ENCODE measurements at regions not wholly inside any gene's neighbourhood (a gene's known extent, or its start where the extent isn't known, plus 50 kb on each side); places are given as distances from the start of the nearest gene placed in this dataset.
A peak's percentile ranks its signal among the peaks of the same experiment; 100 is the strongest.

- DNase-seq: no peak
These were observed 274.1 kb downstream of the CLIC5 start for GRCh38 chr6:45741437-45742171.

- no peak for DNase-seq
These were observed 276.6 kb downstream of the CLIC5 start for GRCh38 chr6:45739058-45739457.

DNA sequence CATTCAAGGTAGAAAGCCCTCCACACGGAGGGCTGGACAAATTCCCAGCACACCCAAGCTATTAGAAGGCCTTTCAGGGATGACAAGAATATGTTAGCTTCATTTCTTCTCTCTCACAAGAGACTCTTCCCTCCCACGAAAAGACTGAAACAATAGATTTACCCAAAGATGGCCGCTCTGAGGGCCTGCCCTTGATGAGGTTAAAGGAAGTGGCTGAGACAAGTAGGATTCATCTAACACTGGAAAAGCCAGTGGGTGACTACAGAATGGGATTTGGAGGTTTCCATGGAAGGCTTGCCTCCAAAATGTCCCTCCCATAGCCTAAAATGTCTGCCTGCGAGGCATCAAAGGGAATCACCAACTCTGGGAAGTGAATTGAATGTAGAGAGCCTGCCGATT is 277.6 kb downstream of the CLIC5 start:
- no peak for DNase-seq

- peak; percentile 39 for DNase-seq
These were observed 278.2 kb downstream of the CLIC5 start for GRCh38 chr6:45737331-45738056.

DNA sequence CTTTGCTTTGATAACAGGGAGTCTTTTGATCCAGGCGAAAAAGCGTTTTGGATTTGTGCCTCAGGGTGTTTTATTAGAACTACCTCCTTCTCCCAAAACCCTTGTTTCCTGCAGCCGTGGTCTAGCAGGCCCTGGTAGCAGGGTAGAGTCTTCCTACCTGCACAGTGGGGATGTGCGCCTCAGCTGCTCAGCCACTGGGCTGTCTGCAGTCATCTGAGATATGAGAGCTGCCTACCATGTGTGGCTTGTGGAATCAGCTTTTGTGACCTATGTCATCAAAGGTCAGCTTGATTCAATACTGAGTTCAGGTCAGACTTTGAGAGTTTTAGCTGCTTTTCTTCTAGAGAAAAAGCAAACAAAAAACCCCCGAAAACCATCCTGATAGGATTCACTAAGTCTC is 279.5 kb downstream of the CLIC5 start:
- DNase-seq: no peak

- no peak for DNase-seq
These were observed 282.9 kb downstream of the CLIC5 start for GRCh38 chr6:45732731-45733130.

DNA sequence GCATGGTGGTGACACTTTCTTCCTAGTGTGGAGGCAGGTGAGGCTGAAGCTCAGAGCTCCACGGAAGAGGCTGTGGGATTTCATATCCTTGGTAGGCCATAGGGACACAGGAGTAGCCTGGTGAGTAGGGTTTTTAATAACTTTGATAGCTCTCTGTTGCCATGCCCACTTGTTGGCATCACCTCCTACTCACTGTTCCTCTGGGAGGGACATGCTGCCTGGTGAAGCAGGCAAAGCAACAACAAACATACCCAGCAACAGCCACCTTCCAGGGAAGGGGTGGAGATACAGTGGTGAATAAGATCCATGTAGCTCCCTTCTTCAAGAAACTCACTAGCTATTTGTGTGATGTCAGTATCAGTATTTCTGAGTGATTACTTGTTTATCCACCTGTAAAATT is 285.4 kb downstream of the CLIC5 start:
- no peak for DNase-seq

DNA sequence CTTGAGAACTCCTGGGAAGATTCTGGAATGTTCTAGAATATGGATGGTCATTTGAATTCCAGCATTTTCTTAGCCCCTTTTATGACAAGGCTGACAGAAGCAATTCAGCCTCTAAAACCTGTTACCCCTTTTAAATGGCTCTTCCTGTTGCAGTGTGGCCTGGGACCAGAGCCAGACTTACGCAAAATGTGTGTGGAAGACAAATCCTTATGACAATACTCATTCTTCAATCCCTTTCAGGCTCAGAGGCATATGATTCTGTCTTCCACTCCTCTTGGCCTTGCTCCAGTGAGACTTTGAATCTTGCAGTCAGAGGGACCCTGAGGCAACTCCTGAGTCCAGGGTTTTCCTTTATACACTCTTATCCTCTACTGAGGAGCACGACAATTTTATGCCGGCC is 287.0 kb downstream of the CLIC5 start:
- DNase-seq: no peak

GRCh38 chr6:45727819-45728449 is 287.7 kb downstream of the CLIC5 start:
- DNase-seq: no peak

- DNase-seq: no peak
These were observed 288.4 kb downstream of the CLIC5 start for GRCh38 chr6:45727228-45727627.

- no peak for DNase-seq
These were observed 289.2 kb downstream of the CLIC5 start for GRCh38 chr6:45726444-45726843.

- no peak for DNase-seq
These were observed 291.1 kb downstream of the CLIC5 start for GRCh38 chr6:45724511-45724910.

DNA sequence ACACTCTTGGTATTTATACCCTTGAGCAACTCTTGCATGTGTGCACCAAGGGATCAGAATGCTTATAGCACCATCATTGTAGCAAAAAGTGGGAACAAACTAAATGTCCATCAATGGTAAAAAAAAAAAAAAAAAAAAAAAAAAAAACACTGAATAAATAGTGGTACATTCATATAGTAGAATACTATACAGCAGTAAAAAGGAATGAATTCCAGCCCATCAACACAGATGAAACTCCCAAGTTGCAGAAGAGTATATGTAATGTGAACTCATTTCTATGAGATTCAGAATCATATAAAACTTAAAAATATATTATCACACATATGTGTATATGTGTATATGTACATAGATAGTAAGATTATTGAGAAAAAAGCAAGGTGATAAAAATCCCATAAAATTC is 291.6 kb downstream of the CLIC5 start:
- no peak for DNase-seq

DNA sequence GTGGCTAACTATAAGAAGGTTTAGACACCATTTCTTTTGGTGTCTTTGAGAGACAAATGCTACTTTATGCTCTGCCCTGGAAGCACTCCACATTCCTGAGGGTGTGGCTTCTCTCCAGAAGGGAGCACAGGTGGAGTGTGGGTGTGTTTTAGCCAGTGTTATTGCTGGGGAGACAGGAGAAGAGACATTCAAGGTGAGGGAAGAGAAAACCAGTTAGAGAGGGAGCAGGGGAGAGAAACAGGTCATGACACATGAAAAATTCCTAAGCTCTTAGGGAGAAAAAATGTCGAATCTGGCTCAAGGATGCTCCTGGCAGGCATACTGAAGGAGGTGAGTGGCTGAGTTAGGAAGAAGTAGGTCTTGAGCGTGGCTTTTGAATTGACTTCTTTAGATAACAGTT is 292.8 kb downstream of the CLIC5 start:
- DNase-seq: no peak

GRCh38 chr6:45721665-45722064 is 294.0 kb downstream of the CLIC5 start:
- DNase-seq: no peak

DNA sequence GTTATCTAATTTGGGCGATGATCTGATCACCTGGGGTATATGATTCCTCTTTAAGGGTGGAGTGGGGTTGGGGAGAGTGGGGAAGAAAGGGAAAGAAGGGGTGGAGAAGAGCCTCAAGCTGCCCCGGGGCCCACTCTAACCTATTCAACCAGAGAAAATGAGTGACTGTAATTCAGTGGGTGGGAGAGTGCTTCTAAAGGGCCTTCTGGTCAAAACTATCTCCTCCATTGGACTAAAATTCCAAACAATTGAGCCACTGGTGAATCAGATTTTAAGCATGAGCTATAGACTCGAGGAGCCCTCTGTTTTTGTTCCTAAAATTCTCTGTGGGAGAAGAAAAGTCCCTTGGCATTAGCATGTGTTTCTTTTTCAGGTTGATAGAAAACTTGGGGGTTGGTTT is 296.8 kb downstream of the CLIC5 start:
- no peak for DNase-seq

- DNase-seq: no peak
These were observed 297.5 kb downstream of the CLIC5 start for GRCh38 chr6:45718131-45718530.

- no peak for DNase-seq
These were observed 297.9 kb downstream of the CLIC5 start for GRCh38 chr6:45717715-45718114.

DNA sequence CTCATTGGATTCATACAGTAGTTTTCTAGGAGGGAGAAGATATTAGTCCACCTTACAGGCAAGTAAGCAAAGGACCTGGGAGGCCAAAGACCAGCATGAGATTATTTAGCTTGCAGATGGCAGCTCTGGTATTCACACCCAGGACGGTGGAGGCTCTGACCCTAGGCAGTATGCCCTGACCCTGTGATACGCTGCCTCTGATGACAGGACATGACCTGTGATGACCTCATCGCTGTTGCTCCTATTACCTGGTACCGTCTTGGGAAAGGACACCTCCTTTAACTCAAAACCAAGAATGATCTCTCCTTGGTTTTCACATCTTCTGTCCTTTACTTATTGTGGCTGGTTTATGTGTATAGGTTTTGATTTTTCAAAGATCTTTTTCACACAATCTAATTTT is 298.6 kb downstream of the CLIC5 start:
- DNase-seq: no peak

DNA sequence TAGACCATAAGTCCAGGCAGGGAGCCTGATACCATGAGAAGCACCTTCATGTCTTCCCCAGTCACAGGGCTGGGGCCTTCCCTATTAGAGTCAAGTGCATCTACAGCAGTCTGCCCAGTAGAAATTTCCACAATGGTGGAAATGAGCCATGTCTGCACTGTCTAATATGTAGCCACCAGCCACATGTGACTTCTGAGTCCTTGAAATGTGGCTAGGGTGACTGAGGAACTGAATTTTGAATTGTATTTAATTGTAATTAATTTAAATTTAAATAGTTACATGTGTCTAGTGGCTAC is 300.2 kb downstream of the CLIC5 start:
- peak; percentile 18 for DNase-seq

DNA sequence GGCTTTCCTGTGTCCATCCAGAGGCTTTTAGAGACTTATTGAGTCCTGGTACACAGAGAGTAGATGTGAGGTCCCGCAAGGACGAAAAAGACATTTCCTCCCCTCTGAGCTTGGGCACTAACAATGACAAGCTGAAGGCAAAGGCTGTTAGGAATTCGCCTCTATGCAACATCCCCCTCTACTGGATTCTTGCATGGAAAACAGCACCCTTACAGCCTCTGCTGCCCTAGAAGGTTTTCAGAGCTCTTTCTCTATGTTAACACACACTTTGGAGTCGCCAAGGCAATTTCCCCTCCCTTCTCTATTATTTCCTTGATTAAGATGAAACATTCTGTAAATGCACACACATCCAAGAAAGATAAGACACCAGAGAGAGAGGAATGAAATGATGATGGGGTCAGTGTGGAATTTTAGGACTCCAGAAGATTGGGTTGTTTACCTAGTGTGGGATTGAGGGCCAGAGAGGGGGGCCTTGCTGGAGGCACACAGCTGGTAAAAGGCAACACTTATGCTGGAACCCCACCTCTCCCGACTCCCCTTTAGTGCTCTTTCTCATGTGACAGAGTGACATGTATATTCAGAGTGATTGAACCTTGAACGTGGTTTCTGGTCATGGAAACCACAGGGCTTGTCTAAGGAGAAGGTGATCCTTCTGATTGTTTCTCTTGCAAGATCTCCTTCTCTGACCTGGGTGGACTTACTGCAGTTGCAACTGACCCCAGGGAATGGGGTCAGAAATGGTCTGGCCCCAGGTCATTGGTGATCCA is 300.7 kb downstream of the CLIC5 start:
- peak; percentile 63 for DNase-seq

GRCh38 chr6:45714006-45714730 is 301.5 kb downstream of the CLIC5 start:
- DNase-seq: peak; percentile 42
